HEK293T (cell line): ENCODE measurements at regions not wholly inside any gene's neighbourhood (a gene's known extent, or its start where the extent isn't known, plus 50 kb on each side); places are given as distances from the start of the nearest gene placed in this dataset.

Experiments
- BHLHE40 ChIP-seq: fragments of 450-650 bp; IDR thresholded peaks from 2 replicates; pipeline ENCODE4 v1.6.1; 2016; ENCODE audit warnings: mild to moderate bottlenecking, moderate library complexity, borderline replicate concordance
- CTBP1 ChIP-seq: fragments of 450-650 bp; IDR thresholded peaks from 2 replicates; pipeline ENCODE4 v1.6.1; 2016; ENCODE audit warnings: borderline replicate concordance
- FOXM1 ChIP-seq: fragments of 450-650 bp; IDR thresholded peaks from 2 replicates; pipeline ENCODE4 v1.6.1; 2017; ENCODE audit warnings: mild to moderate bottlenecking, borderline replicate concordance
- L3MBTL2 ChIP-seq: fragments of 450-650 bp; conservative IDR thresholded peaks from 2 replicates; pipeline ENCODE4 v1.6.1; 2016; ENCODE audit warnings: mild to moderate bottlenecking
- LEF1 ChIP-seq: fragments of 450-650 bp; IDR thresholded peaks from 2 replicates; pipeline ENCODE4 v1.6.1; 2017; ENCODE audit warnings: mild to moderate bottlenecking, borderline replicate concordance
- PKNOX1 ChIP-seq: fragments of 450-650 bp; IDR thresholded peaks from 2 replicates; pipeline ENCODE4 v1.6.1; 2016

DNA sequence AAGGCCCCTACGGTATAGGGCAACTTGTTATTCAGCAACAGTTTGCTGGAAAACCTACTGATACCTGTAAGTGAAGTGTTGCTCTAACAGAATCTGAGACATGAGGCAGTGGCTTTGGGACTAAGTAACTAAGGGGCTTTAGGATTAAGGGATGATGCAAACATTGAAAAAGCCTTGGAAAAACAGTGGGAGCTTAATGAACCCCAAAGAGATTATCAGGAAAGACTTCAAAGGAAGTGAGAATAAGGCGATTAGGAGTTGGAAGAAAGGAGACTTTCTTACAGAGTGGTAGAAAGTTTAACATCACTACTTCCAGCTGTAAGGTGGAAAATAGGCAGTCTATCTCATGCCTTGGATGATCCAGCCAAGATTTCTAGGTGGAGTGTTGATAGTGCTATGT, 158.2 kb upstream of the TRIB2 start:
- TF ChIP-seq FOXM1: no peak
- no peak for TF ChIP-seq CTBP1
- TF ChIP-seq L3MBTL2: no peak
- no peak for TF ChIP-seq BHLHE40
- TF ChIP-seq PKNOX1: no peak
- TF ChIP-seq LEF1: no peak
